Large intestine (tissue), 3 donors: ENCODE measurements at regions not wholly inside any gene's neighbourhood (a gene's known extent, or its start where the extent isn't known, plus 50 kb on each side); places are given as distances from the start of the nearest gene placed in this dataset.

Experiments used
- DNase-seq, 2 donors: peaks; one replicate each; pipeline versions ENCODE4 v3.0.0 to v3.0.0-alpha.2; 2013
- H3K27ac ChIP-seq: one replicate; pipeline ENCODE4 v1.5.1; 2013; ENCODE audit warnings: low read length
- H3K27me3 ChIP-seq: 2 replicates; pipeline ENCODE4 v1.6.1; 2013; ENCODE audit warnings: low read length; ENCODE audit not compliant: control insufficient read depth, insufficient read depth
- H3K36me3 ChIP-seq: 2 replicates; pipeline ENCODE4 v1.6.1; 2013; ENCODE audit warnings: low read length; ENCODE audit not compliant: control insufficient read depth, insufficient read depth
- H3K4me1 ChIP-seq: one replicate; pipeline ENCODE4 v1.6.1; 2013; ENCODE audit warnings: low read length; ENCODE audit not compliant: control insufficient read depth, insufficient read depth
- H3K4me3 ChIP-seq: one replicate; pipeline ENCODE4 v1.5.1; 2013; ENCODE audit warnings: low read length
- H3K9me3 ChIP-seq: one replicate; pipeline ENCODE4 v1.6.1; 2013; ENCODE audit warnings: mild to moderate bottlenecking, low read depth, low read length, moderate library complexity; ENCODE audit not compliant: control insufficient read depth
- WGBS: methylation state at CpG from one replicate; pipeline ENCODE4 v1.1.5; 2013; ENCODE audit warnings: low lambda C conversion rate; ENCODE audit not compliant: insufficient coverage; 5-methylcytosine and 5-hydroxymethylcytosine counted together

DNA sequence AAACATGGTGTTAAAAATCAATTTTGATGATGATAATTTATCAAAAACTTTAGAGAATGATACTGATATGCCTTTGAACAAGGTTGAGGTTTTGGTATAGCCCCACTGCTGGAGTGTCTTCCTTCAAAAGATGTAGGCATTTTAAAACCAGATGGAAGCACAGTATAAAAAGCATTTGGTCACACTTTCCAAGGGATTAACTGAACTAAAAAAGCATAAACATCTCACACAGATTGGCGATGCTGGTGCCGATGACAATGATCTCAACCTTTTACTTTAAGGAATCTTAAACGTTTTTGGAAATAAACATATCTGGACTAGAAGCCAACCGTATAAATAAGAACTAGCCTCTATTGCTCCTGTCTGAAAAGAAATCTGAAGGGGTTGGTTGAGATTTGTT, 488.4 kb downstream of the ENC1 start:
- no peak for DNase-seq
- no peak overlapping the region for H3K27ac ChIP-seq
- H3K4me1 ChIP-seq = no peaks in the 10 kb centered on the region
- H3K9me3 ChIP-seq = no peaks in the 10 kb centered on the region
- H3K36me3 ChIP-seq = no peaks in the 10 kb centered on the region
- no peaks in the 10 kb centered on the region for H3K27me3 ChIP-seq
- WGBS = 82% methylated on average over 4 of the region's 4 CpGs
- no peak overlapping the region for H3K4me3 ChIP-seq

DNA sequence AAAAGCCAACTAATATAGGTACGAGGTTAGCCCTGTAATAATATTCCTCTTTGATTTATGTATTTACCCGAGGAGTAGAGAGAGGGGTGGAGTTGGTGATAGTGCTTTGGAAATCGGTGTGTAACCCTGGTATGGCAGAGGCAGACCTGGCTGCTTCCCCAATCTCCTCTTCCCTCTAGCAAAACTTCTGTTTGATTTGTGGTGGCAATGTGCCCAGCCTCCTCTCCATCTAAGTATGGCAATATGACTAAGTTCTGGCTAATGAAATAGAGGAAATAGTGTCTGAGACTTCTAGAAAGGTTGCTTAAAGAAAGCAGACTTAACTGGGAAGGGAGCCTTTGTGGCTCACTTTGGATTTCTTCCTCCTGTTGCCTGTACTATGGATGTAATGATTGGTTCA, 491.1 kb downstream of the ENC1 start:
- Histone ChIP-seq H3K27ac (no peak overlapping the region), H3K27me3 (no peaks in the 10 kb centered on the region), H3K4me1 (no peaks in the 10 kb centered on the region), H3K9me3 (no peaks in the 10 kb centered on the region), H3K36me3 (no peaks in the 10 kb centered on the region), H3K4me3 (no peak overlapping the region)
- DNase-seq = no peak
- WGBS = no CpG with 5 or more reads among the region's 3 CpGs

DNA sequence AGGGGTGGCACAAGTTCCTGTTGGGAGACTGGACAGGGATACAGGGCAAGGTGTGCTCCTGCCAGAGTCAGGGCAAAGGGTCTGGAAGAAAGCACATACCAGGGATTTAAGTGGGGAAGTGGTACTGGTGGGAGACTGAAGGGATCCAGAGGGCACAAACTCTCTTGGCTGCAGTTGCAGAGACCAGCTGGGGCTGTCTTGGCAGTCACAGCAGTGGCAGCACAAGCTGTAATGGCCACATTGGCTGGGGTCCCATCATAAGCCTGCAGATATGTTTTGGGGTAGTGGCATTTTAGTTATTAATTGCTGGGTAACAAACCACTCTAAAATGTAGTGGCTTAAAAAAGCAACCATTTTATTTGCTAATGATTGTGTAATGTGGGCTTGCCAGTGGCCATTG, 492.2 kb downstream of the ENC1 start:
- Histone ChIP-seq H3K36me3 (no peaks in the 10 kb centered on the region), H3K9me3 (no peaks in the 10 kb centered on the region), H3K4me3 (no peak overlapping the region), H3K27ac (no peak overlapping the region), H3K27me3 (no peaks in the 10 kb centered on the region), H3K4me1 (no peaks in the 10 kb centered on the region)
- DNase-seq = no peak

DNA sequence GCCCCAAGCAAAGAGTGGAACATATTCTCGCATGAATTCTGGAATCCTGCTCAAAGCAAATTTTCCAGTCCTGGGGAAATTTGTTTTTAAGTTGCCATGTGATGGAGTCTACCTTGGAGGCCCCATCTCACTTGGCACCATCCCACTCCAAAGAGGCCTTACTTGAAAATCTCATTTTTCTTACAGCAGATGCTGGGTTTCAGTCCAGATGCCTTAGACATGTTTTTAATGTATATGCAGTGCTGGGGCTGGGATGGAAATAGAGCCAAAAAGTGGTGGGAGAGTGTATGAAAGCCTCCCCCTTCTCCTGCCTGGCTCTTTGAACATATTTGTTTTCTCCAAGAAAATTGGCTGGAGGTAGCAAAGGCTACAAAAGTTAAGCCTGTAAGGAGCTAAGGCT, 493.7 kb downstream of the ENC1 start:
- Histone ChIP-seq H3K27ac (no peak overlapping the region), H3K4me1 (no peaks in the 10 kb centered on the region), H3K4me3 (no peak overlapping the region), H3K36me3 (no peaks in the 10 kb centered on the region), H3K9me3 (no peaks in the 10 kb centered on the region), H3K27me3 (no peaks in the 10 kb centered on the region)
- no peak for DNase-seq
- WGBS = no CpG with 5 or more reads among the region's 1 CpG

DNA sequence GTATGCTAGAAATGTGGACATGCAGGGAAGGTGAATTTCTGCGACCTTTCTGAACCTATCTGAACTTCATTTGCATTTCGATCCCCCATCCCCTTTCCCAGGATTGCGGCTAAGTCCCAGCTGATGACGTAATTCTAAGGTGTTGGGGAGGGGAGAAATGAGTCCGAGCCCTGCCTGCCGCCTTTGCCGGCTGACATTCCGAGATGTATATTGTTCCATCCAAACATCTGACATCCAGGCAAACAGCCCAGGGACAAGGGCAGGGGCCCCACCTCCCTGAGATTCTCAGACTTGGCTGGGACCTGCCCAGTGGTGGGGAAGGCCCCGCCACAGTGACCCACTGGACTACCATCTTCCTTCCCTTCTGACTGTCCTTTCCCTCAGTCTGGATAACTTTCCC, 494.6 kb downstream of the ENC1 start:
- no peak for DNase-seq
- Histone ChIP-seq H3K4me1 (no peaks in the 10 kb centered on the region), H3K36me3 (no peaks in the 10 kb centered on the region), H3K4me3 (no peak overlapping the region), H3K9me3 (no peaks in the 10 kb centered on the region), H3K27ac (no peak overlapping the region), H3K27me3 (no peaks in the 10 kb centered on the region)
- no CpG with 5 or more reads among the region's 9 CpGs for WGBS

- Histone ChIP-seq H3K36me3 (no peaks in the 10 kb centered on the region), H3K27ac (no peak overlapping the region), H3K9me3 (no peaks in the 10 kb centered on the region), H3K4me1 (no peaks in the 10 kb centered on the region), H3K27me3 (no peaks in the 10 kb centered on the region), H3K4me3 (no peak overlapping the region)
- DNase-seq = no peak
- WGBS = 40% methylated on average over 1 of the region's 16 CpGs
Measured at GRCh38 chr5:74143721-74144330, 496.7 kb downstream of the ENC1 start.

- Histone ChIP-seq H3K36me3 (no peaks in the 10 kb centered on the region), H3K4me3 (no peak overlapping the region), H3K4me1 (no peaks in the 10 kb centered on the region), H3K9me3 (no peaks in the 10 kb centered on the region), H3K27me3 (no peaks in the 10 kb centered on the region), H3K27ac (no peak overlapping the region)
- DNase-seq = no peak
- WGBS = no CpG with 5 or more reads among the region's 3 CpGs
Measured at GRCh38 chr5:74143151-74143550, 497.4 kb downstream of the ENC1 start.

- no peaks in the 10 kb centered on the region for H3K4me1 ChIP-seq
- no CpG with 5 or more reads among the region's 4 CpGs for WGBS
- no peak overlapping the region for H3K4me3 ChIP-seq
- H3K27ac ChIP-seq = no peak overlapping the region
- H3K36me3 ChIP-seq = no peaks in the 10 kb centered on the region
- no peaks in the 10 kb centered on the region for H3K27me3 ChIP-seq
- no peaks in the 10 kb centered on the region for H3K9me3 ChIP-seq
- no peak for DNase-seq
Measured at GRCh38 chr5:74141053-74141452, 499.5 kb downstream of the ENC1 start.

GRCh38 chr5:74140409-74140808, 500.1 kb downstream of the ENC1 start:
- Histone ChIP-seq H3K27me3 (no peaks in the 10 kb centered on the region), H3K9me3 (no peaks in the 10 kb centered on the region), H3K4me3 (no peak overlapping the region), H3K36me3 (no peaks in the 10 kb centered on the region), H3K27ac (no peak overlapping the region), H3K4me1 (no peaks in the 10 kb centered on the region)
- no CpG with 5 or more reads among the region's 3 CpGs for WGBS
- DNase-seq = no peak

DNA sequence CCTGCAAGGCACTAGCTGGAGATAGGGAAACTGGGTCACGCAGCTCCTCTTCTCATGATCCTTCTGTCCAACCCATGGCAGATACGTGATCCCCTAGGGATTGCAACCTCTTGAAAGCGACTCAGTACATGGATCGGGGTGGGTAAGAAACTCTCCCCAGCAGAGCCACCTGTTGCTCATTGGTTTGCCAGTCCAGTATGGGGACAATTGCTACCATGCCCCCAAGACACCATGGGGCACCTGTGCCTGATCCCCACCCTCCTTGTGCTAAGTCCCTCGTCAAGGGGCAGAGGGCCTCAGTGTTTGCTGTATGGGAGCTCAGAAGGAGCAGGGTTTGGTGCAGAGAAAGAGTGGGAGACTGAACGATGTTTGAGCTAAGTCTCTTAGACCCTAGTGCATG, 500.9 kb downstream of the ENC1 start:
- Histone ChIP-seq H3K4me1 (no peaks in the 10 kb centered on the region), H3K4me3 (no peak overlapping the region), H3K36me3 (no peaks in the 10 kb centered on the region), H3K9me3 (no peaks in the 10 kb centered on the region), H3K27me3 (no peaks in the 10 kb centered on the region), H3K27ac (no peak overlapping the region)
- WGBS = no CpG with 5 or more reads among the region's 6 CpGs
- no peak for DNase-seq

GRCh38 chr5:74138721-74139120, 501.8 kb downstream of the ENC1 start:
- Histone ChIP-seq H3K9me3 (no peaks in the 10 kb centered on the region), H3K4me3 (no peak overlapping the region), H3K36me3 (no peaks in the 10 kb centered on the region), H3K4me1 (no peaks in the 10 kb centered on the region), H3K27ac (no peak overlapping the region), H3K27me3 (no peaks in the 10 kb centered on the region)
- WGBS = no CpG with 5 or more reads among the region's 2 CpGs
- no peak for DNase-seq
